Activated CD4-positive, alpha-beta T cell treated with anti-CD3 and anti-CD28 coated beads, Interleukin-10, Interleukin-2, amounts not matched to agents 100 ng/mL and 50 ng/mL, durations not matched to agents 16 hours and 8 hours (primary cell): ENCODE measurements at regions not wholly inside any gene's neighbourhood (a gene's known extent, or its start where the extent isn't known, plus 50 kb on each side); places are given as distances from the start of the nearest gene placed in this dataset.

Experiments used
- DNase-seq: peaks from one replicate; pipeline ENCODE4 v3.0.0-alpha.2; 2020

DNA sequence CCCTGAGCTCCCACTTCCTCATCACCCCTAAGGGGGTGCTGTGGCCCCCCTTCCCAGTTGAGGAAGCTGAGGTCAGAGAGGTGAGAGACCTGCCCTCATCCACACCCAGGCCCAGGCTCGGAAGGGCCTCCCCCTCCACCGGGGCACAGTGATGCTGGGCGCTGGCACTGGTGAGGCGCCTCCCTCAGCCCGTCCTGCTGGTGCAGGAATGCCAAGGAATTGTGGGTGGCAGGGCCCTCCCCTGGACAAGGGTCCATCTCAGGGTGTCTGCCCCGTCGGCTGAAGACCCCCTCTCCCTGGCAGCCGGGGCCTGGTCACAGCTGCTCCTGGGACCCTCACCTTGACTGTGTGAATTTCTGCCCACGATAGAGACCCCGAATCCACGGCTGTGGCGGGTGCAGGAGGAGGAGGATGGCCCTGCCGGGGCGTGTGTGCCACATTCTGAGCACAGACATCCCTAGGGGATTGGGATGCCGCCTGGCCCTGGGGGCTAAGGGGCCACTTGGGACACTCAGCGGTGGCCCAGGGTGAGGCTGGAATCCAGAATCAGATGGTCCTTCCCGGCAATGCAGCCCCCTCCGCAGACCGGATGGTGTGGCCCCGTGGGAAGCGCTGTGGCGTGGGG is 70.2 kb upstream of the GATA5 start:
- DNase-seq, result no peak

DNA sequence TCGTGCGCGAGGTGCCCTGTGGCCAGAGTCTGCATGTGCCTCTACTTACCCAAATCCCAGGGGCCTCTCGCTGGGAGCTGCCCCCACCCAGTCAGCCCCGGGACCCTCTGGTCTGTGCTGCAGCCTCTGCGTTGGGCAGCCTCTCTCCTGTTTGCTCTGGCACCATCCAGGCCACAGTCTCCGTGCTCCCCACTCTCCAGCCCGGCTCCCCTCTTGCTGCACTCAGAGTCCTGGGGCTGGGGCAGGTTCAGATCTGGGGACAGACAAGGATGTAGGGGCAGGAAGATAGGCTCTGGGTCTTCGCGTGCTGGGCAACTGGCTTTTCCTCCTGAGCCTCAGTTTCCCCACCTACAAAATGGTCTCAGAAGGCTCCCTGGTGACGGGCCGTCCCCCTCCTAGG is 70.8 kb upstream of the GATA5 start:
- no peak for DNase-seq

DNA sequence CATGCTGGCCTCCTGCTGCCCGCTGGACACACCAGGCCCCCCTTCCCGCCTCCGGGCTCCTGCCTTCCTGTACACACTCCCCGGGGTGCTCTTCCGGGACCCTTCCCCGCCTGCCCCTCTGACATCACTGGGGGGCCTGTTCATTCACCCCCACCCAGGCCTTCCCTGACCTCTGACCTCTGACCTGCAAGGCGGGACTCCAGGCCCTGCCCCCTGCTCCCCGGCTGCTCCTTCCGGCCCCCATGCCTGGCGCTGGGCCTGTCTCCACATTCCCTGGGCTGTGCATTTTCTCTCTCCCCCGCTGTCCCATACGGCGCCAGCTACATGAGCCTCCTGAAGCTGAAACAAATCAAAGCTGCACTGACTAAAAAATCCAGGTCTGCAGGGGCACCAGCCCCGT is 71.6 kb upstream of the GATA5 start:
- DNase-seq, result no peak

DNA sequence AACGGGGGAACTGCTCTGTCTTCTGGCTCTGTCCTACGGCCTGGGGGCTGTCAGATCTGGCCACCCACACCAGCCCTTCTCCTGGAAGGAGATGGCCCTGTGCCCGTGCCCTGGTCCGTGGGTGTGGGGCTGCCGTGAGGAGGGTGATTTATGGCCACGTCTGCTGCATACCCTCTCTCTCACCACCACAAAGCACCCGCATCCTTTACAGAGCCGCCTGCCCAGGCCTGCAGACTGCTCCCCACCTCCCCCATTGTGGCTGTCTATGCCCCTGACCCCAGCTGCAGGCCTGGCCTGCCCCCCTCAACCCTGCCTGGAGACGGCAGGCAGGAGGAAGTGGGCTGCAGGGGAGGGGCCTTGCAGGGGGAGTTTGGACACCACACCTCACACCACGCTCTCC is 72.7 kb upstream of the GATA5 start:
- no peak for DNase-seq

DNA sequence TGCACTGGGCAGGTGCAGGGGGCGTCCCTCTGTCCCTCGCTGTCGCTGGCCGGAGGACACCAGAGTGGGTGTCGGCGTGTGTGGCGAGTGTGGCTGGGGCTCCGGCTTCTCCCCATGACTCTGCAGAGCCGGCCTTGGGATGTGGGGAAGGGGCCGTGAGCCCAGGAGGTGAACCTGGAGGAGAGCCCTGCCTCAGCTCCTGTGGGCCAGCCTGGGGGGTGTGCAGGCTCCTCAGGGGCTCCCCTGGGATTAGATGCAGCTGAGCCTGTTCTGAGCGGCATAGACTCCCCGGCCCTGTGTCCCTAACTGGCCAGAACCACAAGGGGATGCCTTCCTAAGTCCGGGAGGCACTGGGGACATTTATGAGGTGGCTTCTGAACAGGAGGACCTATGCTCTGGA is 73.2 kb upstream of the GATA5 start:
- DNase-seq, result no peak

DNA sequence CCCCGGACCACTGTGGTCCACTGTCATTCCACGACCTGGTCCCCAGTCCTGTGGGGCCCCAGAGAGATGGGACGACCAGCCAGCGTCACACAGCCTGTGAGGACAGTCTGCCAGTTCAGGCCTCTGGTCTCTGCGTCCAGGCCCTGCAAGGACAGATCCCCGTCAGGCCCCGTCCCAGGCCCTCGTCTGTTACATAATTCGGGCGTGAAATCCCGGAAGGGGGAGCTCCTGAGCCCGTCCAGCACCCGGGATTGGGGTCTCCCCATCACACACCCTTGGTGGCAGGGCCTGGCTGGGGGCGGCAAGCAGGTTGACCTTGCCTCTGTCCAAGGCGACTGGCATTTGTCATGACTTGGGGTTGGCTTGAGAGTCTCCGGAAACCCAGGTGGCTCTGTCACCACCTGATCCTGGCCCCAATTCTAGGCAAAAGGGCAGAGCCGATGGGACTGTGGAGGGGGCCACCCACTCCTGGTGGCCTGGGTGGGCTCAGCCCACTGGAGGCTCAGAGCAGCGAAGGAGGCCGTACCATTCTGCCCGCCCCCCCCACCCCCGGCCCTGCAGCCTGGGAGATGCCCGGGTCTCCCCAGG is 73.8 kb upstream of the GATA5 start:
- no peak for DNase-seq

DNA sequence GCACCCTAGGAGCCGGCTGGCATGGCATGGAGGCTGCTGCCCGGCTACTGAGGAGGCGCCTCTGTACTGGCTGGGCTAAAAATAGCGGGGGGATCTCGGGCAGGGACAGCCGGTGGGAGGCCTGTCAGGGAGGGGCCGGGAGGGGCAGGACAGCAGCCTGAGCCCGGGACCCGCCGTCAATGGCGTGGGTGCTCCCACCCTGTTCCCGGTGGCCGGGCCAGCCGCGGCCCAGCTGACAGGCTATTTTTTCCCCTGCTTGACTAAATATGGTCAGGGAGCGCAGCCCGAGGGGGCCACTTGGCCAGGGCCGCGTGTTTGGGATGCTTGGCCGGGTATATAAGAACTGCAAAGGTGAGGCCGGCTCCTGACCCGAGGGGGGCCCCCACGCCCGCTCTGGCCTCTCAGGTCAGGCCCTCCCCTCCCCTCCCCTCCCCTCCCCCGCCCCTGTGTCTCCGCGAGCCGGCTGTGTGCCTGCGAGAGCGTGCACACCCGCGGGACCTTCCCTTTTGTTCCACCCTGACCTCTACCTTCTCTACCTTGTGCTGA is 74.4 kb upstream of the GATA5 start:
- no peak for DNase-seq

DNA sequence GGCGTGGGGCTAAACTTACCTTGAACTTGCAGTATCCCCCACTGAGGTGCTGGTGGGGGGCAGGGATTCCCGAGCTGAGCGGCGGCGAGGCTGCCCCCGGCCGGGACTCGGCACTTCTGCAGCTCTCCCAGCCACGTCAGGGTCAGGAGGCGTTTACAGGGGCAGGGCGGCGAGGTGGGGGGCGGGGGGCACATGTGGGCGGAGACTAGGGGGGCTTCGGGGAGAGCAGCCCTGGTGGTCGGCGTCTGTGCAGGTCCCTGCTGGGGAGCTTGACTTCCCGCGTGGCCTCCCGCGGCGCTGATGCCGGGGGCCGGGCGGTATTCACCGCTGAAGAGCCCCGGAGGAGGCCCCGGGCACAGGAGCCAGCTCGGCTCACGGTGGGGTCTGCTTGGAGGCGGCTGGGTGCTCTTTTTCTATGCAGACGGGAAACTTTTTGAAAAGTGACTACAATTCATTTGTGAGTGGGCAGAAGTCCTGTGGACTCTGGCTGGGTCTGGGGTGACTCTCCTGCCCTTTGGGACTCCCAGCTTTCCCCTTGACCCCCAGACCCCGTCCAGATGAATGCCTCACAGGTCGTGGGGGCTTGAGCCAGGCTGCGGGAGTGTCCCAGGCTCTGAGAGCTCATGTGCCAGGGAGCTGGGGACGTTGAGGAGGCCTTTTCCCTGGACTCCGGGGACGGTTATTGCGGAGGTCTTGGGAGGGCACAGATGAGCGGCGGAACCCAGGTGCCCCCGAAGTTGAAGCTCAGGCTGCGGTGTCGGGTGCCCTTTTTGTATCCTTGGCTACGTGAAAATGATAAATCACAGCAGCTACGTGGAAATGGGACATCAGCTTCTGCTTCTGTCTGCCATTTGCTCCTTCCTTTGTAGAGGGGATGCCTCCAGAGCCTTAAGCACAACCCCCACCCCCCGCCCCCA is 75.9 kb upstream of the GATA5 start:
- no peak for DNase-seq

DNA sequence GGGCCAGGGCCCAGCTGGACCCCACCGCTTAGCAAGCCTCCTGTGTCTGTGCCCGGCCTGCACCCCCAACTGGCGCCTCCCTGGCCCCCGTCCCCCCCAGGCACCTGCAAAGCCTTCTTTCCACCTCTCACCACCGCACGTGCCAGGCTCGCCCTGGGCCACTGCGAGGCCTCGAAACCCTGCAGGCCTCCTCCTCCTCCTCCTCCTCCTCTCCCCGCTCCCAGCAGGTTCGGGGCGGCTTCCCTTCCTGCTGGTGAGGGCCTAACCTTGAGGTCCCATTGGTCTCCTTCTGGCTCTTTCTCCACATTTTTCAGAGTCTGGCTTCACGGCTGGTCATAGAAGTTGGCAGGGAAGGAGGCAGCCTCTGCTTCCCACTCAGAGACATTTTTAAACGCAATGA is 76.8 kb upstream of the GATA5 start:
- DNase-seq, result no peak

DNA sequence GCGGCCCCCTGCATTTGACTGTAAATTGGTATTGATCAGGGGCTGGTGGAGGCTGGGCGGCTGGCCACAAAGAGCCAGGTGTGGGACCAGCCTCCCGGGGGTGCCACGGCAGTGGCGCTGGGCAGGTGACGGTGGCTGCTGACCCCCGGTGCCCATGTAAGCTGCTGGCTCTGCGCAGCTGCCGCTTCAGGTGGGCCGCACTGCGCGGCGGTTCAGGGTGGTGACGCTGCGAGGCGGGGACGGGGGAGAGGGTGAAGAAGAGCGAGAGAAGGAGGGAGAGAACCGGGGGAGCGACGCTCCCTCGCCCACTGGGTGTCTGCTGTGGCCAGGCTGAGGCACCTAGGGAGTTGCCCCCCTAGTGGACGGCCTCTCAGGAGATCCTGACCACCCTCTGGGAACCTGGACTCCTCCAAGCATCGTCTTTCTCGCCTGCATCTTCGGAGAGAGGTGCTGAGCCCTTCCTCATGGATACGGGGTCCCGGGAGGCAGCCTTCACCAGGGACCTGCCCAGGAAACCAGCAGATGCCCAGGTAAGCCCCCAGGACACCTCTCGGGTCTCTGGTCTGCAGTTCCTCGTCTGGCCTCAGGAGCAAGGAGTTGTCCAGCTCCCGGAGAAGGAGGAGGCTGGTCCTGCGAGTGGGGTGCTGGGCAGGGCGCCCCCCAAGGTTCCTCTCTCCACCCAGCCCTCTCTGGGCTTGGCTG is 77.5 kb upstream of the GATA5 start:
- DNase-seq, result no peak

DNA sequence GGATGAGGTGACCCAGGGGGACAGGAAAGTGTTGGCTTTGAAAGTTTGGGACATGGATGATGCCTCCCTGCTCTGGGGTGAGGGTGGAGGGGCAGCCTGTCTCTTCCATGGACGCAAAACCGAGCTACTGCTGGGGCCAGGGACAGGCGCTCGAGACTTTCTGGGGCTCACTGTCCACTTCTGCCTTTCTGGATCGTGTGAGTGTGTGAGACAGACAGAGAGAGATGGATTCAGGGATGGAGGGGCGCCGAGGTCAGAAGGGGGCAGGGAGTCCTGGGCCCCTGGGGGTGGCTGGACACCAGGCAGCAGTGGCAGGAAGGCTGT is 78.0 kb upstream of the GATA5 start:
- DNase-seq, result no peak

DNA sequence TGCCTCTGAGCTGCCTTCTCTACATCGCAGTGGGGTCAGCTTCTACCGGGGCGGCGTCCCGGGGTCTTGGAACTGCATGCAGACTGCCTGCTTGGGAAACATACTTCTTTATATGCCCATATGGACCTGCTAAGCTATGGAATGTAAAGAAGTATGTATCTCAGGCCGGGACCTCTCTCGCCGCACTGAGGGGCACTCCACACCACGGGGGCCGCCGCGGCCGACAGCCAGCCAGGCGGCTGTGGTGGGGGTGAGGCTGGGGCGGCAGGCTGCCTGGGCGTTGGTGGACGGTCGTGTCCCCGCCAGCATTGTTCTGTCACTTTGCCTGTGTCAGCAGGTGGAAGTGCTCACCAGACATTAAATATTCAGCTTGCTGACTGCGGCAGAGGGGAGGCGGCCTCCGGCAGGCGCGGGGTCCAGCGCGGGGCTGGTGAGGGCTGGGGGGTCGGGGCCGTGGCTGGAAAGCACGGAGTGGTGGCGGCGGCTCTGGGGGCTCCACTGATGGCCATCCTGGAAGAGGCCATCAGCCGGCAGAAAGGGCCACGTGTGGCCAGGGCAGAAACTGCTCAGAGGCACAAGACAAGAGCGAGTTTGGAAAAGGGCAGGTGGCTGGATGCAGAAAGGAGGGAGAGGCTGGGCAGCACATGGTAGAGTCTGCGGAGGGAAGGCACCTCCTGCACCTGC is 78.6 kb upstream of the GATA5 start:
- DNase-seq, result no peak

DNA sequence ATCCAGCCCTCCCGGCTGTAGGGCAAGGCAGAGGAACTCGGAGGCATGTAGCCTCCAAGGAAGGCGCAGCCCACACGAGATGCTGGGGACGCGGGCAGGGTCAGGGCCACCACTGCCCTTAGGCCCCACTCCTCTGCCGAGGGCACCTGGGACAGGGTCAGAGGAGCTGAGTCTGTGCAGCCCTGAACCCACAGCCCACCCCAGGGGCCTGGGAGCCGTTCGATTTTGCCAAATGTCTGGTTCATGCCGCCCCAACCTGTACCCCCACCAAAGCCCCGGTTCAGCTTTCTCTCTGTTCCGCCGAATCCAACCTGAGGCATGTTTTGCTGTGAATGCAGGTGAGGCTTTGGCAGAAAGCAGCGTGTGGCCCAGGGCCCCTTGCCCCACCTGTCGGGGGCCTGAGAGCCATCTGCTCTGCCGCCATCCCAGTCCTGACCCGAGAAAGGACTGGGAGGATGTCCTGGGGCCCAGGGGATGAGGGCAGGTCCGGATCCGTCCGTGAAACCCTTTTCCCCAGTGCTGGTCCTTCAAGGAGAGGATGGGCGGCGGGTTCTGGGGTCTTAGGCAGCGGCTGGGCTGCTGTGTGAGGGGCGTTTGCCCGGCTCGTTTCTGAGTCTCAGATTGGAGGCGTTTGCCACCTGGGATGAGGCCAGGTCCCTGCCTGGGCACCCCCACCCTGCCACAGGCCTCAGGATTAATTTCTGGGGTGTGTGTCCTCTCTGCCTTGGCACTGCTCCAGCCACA is 79.3 kb upstream of the GATA5 start:
- DNase-seq, result no peak

DNA sequence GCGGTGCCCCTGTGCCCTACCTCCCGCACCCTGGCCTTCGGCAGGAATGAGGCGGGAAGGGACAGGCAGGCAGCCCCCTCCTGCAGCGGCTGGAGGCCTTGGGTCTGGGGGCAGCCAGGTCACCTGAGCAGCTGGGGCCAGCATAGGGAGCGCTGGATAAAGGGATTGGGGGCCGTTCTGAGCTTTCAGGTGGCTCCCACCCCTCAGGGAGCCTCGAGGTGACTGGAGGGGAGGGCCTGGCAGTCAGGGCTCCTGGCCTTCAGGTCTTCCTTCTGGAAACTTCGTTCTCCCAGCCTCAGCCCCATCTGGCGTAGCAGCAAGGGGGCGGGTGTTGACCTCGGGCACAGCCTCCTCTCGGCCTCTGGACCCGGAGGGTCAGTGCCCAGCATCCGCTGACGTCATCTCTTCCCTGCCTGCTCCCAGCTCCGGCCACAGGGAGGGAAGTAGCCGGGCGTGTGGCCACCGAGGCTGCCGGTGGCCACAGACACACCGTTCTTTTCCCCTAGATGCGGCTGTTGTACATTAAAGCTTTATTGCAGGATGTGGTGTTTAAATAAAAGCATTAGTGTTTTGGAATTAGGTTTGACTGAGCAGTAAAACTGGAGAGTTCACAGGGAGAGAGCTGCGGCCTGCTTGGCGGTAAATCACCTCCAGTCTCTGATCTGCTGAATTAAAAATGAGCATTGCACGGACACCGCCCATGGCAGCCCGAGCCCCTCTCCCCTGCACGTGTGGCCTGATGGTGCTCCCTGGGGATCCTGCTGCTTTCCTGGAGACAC is 80.0 kb upstream of the GATA5 start:
- no peak for DNase-seq

DNA sequence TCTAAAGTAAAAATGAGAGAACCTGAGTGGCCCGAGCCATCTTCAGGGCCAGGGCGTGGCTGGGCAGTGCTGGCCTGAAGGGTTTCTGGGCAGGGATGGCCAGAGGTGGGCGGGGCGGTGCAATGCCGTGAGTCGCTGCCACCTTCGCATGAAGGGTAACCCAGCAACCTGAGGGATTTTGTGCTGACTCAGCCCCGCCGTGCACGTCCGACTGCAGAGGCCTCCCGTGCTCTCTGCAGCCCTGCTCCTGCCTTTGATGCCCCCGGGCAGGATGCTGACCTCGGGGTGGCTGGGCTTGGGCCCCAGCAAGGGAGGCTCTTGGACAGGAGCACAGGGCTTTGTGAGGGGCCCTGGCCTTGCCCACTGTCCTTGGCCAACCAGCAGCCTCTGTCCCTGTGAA is 81.7 kb upstream of the GATA5 start:
- DNase-seq, result no peak

DNA sequence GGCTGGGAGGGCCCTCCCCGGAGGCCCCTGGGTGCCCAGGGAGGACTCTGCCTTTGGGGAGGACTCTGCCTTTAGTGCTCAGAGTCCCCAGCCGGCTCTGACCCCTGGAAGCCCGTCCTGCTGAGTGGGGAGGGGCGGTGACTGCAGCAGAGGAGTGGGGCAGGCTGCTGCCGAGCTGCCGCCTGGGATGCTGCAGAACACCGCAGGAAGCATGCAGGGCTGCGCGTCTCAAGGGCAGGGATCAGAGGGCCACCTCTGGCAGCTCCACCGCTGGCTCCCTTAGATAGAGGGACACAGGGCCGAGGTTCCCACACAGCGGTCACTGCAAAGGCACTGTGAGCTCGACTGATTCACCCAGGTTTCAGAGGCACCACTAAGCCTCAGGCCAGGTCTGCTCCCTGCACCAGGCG is 82.2 kb upstream of the GATA5 start:
- DNase-seq, result no peak

DNA sequence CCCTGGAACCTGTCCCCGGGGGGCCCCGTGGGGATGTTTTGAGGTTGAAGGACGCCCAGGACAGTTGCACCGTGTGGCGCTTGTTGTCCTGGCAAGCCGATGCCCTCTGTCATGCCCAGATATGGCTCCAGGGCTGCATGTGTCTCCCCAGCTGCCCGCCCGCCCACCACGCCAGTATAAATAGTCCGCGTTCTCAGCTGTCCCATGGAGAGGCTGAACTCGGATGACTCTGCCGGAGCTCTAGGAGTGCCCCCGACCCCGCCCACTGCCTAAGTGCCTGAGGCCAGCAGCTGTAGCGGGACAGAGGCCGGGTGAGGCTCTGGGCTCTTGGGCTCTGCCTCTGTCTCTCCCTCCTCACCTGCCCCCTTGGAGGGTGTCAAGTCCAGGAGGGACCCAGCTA is 83.0 kb upstream of the GATA5 start:
- no peak for DNase-seq

DNA sequence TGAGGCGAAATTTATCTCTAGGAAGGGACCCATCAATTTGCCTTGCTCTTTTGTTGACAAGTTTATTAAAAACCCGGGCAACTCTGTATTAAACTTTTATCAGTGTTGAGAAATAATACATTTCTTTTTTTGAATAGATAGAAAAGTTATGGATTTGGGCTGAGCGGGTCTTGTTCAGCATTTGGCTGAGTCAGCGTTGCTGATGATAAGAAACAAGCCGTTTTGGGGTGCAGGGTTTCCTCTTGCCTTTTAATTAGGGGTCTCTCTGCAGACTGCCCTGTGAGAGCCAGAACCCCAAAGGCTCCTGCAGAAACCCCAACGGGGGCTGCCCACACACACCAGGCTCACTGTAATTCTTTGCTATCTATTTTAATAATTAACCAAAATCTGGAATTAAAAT is 82.1 kb upstream of the SLCO4A1 start:
- DNase-seq, result no peak

DNA sequence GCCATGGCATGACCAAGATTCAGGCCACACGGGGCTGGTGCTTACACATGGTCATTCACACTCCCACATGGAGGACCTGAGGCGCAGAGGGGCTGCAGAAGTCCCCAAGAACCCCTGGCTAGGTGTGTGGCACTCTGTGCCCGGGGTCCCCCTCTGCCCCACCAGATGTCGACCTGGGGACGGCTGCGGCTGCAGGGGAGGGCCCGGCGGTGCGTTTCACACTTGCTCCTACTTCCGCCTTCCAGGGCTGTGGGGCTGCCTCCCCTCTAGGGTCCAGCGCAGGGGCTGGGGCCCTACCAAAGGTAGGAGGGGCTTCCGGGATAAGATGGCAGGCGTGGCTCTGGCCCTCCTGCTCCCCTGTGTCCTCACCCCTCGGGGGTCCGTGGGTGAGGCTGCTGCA is 81.1 kb upstream of the SLCO4A1 start:
- DNase-seq, result no peak

DNA sequence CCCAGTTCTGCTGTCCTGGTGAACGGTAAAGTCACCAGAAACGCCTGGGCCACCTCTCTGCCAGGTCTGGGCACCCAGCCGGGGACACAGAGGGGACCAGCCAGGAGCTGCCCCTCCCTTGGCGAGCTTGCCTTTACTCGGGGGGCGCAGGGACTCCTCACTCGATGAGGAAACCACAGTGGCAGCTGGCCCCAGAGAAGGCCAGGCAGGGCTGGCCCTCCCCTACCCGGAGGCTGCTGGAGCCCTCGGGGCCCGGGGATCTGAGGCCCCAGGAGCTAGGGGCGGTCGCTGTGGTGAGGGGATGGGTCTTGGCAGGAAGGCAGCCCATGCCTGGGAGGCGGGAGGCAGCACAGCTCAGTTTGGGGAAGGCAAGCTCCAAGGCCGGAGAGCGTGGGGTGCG is 80.4 kb upstream of the SLCO4A1 start:
- no peak for DNase-seq

DNA sequence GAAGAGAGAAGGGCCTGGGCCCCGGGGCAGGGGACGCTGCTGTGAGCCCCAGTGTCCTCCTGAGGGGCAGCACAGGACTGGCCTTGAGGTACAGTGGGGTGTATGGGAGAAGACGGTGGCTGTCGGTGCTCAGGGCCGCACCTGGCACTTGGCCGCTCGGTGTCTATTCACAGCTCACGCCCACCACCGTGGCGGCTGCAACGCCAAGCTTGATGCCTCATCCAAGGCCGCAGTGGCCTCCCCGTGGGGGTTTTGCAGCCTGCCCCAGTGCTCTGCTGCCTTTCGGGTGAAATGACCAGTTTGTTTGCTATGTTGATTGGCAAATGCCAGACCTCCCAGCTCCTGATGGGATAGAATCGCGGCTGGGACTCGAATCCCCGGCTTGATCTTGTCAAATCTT is 79.5 kb upstream of the SLCO4A1 start:
- no peak for DNase-seq
